Neural crest cell (in vitro differentiated cells): ENCODE measurements at regions not wholly inside any gene's neighbourhood (a gene's known extent, or its start where the extent isn't known, plus 50 kb on each side); places are given as distances from the start of the nearest gene placed in this dataset.

Source experiments
- DNase-seq: peaks from one replicate; pipeline ENCODE4 v3.0.0; 2021; ENCODE audit warnings: low read depth, mixed read lengths, low spot score
- H3K27ac Mint-ChIP-seq: one replicate; pipeline ENCODE4 v1.8.0; 2021; ENCODE audit warnings: mild to moderate bottlenecking, mixed read lengths; ENCODE audit not compliant: unreplicated experiment
- H3K27me3 Mint-ChIP-seq: 2 replicates; pipeline ENCODE4 v1.8.0; 2021; ENCODE audit warnings: low read depth, mild to moderate bottlenecking, mixed read lengths
- H3K36me3 Mint-ChIP-seq: 2 replicates; pipeline ENCODE4 v1.8.0; 2021; ENCODE audit warnings: low read depth, mild to moderate bottlenecking, mixed read lengths
- H3K4me1 Mint-ChIP-seq: 2 replicates; pipeline ENCODE4 v1.8.0; 2021; ENCODE audit warnings: mixed read lengths
- H3K4me3 Mint-ChIP-seq: one replicate; pipeline ENCODE4 v1.8.0; 2021; ENCODE audit warnings: mild to moderate bottlenecking, mixed read lengths
- H3K9me3 Mint-ChIP-seq: 2 replicates; pipeline ENCODE4 v1.8.0; 2021; ENCODE audit warnings: mixed read lengths
- CTCF ChIP-seq: fragments of 200-600 bp; sonication (generic); conservative IDR thresholded peaks from 2 replicates; pipeline ENCODE4 v1.5.0; 2021; ENCODE audit warnings: antibody characterized with exemption, mild to moderate bottlenecking

GRCh38 chr1:219039682-219040154 is 134.0 kb upstream of the LYPLAL1 start:
- Mint-ChIP-seq H3K36me3 (peaks cover 8% of the 10 kb centered on the region), H3K9me3 (peaks cover 12% of the 10 kb centered on the region), H3K27me3 (no peaks in the 10 kb centered on the region), H3K4me3 (no peak overlapping the region), H3K27ac (no peak overlapping the region), H3K4me1 (peaks cover 20% of the 10 kb centered on the region)
- TF ChIP-seq CTCF, result no peak
- no peak for DNase-seq

GRCh38 chr1:219040291-219040690 is 133.4 kb upstream of the LYPLAL1 start:
- Mint-ChIP-seq H3K36me3 (peaks cover 8% of the 10 kb centered on the region), H3K4me3 (no peak overlapping the region), H3K27ac (no peak overlapping the region), H3K4me1 (peaks cover 20% of the 10 kb centered on the region), H3K27me3 (no peaks in the 10 kb centered on the region), H3K9me3 (peaks cover 12% of the 10 kb centered on the region)
- TF ChIP-seq CTCF, result no peak
- DNase-seq, result no peak

GRCh38 chr1:219041141-219041540 is 132.5 kb upstream of the LYPLAL1 start:
- Mint-ChIP-seq H3K4me3 (no peak overlapping the region), H3K27ac (no peak overlapping the region), H3K36me3 (peaks cover 8% of the 10 kb centered on the region), H3K27me3 (no peaks in the 10 kb centered on the region), H3K9me3 (peaks cover 12% of the 10 kb centered on the region), H3K4me1 (peaks cover 20% of the 10 kb centered on the region)
- no peak for TF ChIP-seq CTCF
- DNase-seq, result no peak

GRCh38 chr1:219041818-219042217 is 131.9 kb upstream of the LYPLAL1 start:
- H3K36me3 Mint-ChIP-seq, result peaks cover 8% of the 10 kb centered on the region
- H3K4me3 Mint-ChIP-seq, result no peak overlapping the region
- DNase-seq, result no peak
- peaks cover 12% of the 10 kb centered on the region for H3K9me3 Mint-ChIP-seq
- H3K27ac Mint-ChIP-seq, result no peak overlapping the region
- no peak for TF ChIP-seq CTCF
- H3K4me1 Mint-ChIP-seq, result peaks cover 20% of the 10 kb centered on the region
- H3K27me3 Mint-ChIP-seq, result no peaks in the 10 kb centered on the region

- Mint-ChIP-seq H3K27ac (no peak overlapping the region), H3K36me3 (peaks cover 8% of the 10 kb centered on the region), H3K27me3 (no peaks in the 10 kb centered on the region), H3K4me3 (no peak overlapping the region), H3K4me1 (peaks cover 20% of the 10 kb centered on the region), H3K9me3 (peaks cover 12% of the 10 kb centered on the region)
- TF ChIP-seq CTCF, result no peak
- no peak for DNase-seq
Observed at GRCh38 chr1:219042769-219043168, 130.9 kb upstream of the LYPLAL1 start.

GRCh38 chr1:219045246-219045645 is 128.4 kb upstream of the LYPLAL1 start:
- Mint-ChIP-seq H3K36me3 (peaks cover 8% of the 10 kb centered on the region), H3K27me3 (no peaks in the 10 kb centered on the region), H3K27ac (no peak overlapping the region), H3K4me1 (peaks cover 12% of the 10 kb centered on the region), H3K9me3 (peaks cover 12% of the 10 kb centered on the region), H3K4me3 (no peak overlapping the region)
- DNase-seq, result no peak
- TF ChIP-seq CTCF, result no peak
